ENCODE measurements at regions not wholly inside any gene's neighbourhood (a gene's known extent, or its start where the extent isn't known, plus 50 kb on each side); places are given as distances from the start of the nearest gene placed in this dataset.
A peak's percentile ranks its signal among the peaks of the same experiment; 100 is the strongest.

GRCh38 chr2:34030273-34030672, 431.2 kb upstream of the FAM98A start:
- Mint-ChIP-seq H3K27ac (no peak overlapping the region), H3K4me3 (no peak overlapping the region), H3K9me3 (no peaks in the 10 kb centered on the region), H3K27me3 (no peaks in the 10 kb centered on the region), H3K4me1 (no peaks in the 10 kb centered on the region)
- ATAC-seq = no peak
- DNase-seq = no peak

GRCh38 chr2:34029073-34029472, 430.0 kb upstream of the FAM98A start:
- Mint-ChIP-seq H3K9me3 (no peaks in the 10 kb centered on the region), H3K27me3 (no peaks in the 10 kb centered on the region), H3K4me1 (no peaks in the 10 kb centered on the region), H3K4me3 (no peak overlapping the region), H3K27ac (no peak overlapping the region)
- ATAC-seq (no peak), DNase-seq (no peak)

DNA sequence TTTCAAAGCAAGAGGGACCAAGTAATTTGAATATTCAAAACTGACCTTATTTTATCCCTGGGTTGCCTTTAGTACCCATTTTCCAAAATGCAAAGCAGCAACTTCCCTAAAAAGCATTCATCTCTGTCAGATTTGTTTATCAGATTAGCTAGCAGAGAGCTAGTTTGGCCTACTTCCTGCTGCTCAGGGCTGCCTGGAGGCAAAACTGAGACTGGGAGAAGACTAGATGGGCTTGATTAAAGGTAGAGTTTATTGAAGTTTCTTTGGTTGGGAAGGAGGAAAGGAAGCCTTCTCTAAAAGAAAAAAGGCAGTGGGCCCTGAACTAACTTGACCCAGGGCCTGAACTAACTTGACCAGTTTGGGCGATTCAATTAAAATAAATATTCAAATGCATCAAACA, 426.1 kb upstream of the FAM98A start:
- H3K4me1 Mint-ChIP-seq = no peaks in the 10 kb centered on the region
- no peaks in the 10 kb centered on the region for H3K27me3 Mint-ChIP-seq
- H3K9me3 Mint-ChIP-seq = no peaks in the 10 kb centered on the region
- ATAC-seq (no peak), DNase-seq (no peak)
- no peak overlapping the region for H3K4me3 Mint-ChIP-seq
- H3K27ac Mint-ChIP-seq = no peak overlapping the region

DNA sequence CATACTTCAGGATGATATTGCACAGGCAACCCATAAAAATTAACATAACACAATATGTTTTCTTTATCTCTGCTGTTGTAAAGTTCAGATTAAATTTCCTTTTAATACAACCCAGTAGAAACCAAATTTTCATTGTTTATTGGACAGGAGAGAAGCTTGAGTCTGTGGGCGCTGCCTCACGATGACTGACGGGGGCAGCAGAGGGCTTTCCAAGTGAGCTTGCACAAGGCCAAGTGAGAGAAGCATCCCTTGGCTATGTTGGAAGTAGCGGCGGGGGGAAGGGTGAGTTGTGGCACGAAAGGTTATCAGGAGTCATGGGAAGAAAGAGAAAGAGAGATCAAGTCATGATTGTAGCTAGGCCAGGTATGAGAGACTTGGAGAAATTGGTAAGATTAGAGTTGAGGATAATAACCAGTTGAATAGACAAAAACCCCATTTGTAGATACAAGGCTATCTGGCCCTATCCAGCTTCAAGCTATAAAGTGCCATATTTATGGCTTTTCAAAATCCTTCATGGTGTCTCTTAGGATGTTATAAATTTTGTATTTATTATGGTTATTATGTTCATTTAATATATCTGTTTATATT, 413.7 kb upstream of the FAM98A start:
- Mint-ChIP-seq H3K4me1 (no peaks in the 10 kb centered on the region), H3K4me3 (no peak overlapping the region), H3K27ac (no peak overlapping the region), H3K27me3 (peaks cover 8% of the 10 kb centered on the region), H3K9me3 (peaks cover 0 to 10% of the 10 kb centered on the region in 2 donors)
- ATAC-seq (no peak), DNase-seq (peak in 1 of 2 donors; percentile 1)

DNA sequence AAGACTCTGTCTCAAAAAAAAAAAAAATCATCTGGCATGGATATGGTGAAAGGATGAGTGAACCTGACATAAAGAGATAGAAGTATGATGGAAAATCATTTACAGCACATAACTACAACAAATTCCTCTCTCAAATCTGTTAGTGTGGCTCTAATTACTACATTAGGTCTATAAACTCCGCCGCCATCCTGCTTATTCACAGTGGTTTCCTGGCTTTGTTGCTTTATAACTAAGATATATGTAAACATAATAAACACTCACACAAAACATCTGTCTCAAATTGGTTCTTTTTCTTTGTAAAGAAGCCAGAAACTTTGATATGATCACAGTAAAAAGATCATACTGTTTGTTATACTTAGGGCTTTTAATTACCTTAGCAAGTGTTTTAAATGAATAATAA, 412.6 kb upstream of the FAM98A start:
- Mint-ChIP-seq H3K27ac (no peak overlapping the region), H3K4me3 (no peak overlapping the region), H3K9me3 (peaks cover 0 to 10% of the 10 kb centered on the region in 2 donors), H3K27me3 (peaks cover 8% of the 10 kb centered on the region), H3K4me1 (no peaks in the 10 kb centered on the region)
- ATAC-seq (no peak), DNase-seq (no peak)

- Mint-ChIP-seq H3K4me1 (no peaks in the 10 kb centered on the region), H3K27me3 (peaks cover 3% of the 10 kb centered on the region)
Measured at GRCh38 chr2:34005901-34006300, 406.8 kb upstream of the FAM98A start.

DNA sequence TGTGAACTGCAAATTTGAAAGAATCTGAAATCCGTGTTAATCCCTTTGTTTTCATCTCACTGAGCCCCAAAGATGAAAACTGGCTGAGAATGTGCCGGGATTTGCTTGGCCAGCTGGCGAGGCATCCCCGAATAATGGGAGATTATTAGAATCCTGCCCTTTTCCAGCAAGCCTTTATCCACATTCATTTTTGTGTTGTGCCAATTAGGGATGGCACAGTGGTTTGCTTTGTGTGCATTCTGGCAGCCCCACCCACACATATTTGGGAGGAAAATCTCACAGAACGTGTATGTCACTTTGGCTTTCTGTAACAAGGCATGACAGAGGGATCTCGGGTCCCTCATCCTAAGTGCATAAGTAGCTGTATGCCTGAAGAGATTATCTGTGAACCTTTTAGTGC, 405.8 kb upstream of the FAM98A start:
- Mint-ChIP-seq H3K27ac (no peak overlapping the region), H3K4me3 (no peak overlapping the region), H3K27me3 (no peaks in the 10 kb centered on the region), H3K4me1 (no peaks in the 10 kb centered on the region), H3K9me3 (peaks cover 8 to 15% of the 10 kb centered on the region in 2 donors)
- no peak for ATAC-seq
- DNase-seq = no peak

More at GRCh38 chr2:34005901-34006300, 406.8 kb upstream of the FAM98A start:
- DNase-seq (no peak), ATAC-seq (no peak)
- H3K9me3 Mint-ChIP-seq = peaks cover 0 to 5% of the 10 kb centered on the region in 2 donors
- H3K4me3 Mint-ChIP-seq = no peak overlapping the region
- H3K27ac Mint-ChIP-seq = no peak overlapping the region

GRCh38 chr2:34003795-34004194, 404.7 kb upstream of the FAM98A start:
- DNase-seq (no peak), ATAC-seq (no peak)
- Mint-ChIP-seq H3K4me1 (no peaks in the 10 kb centered on the region), H3K9me3 (peaks cover 8 to 18% of the 10 kb centered on the region in 2 donors), H3K27ac (no peak overlapping the region), H3K4me3 (no peak overlapping the region), H3K27me3 (no peaks in the 10 kb centered on the region)

GRCh38 chr2:34001557-34001956, 402.5 kb upstream of the FAM98A start:
- H3K4me1 Mint-ChIP-seq = no peaks in the 10 kb centered on the region
- H3K4me3 Mint-ChIP-seq = no peak overlapping the region
- DNase-seq = no peak
- H3K9me3 Mint-ChIP-seq = peaks cover 24 to 37% of the 10 kb centered on the region in 2 donors
- no peak for ATAC-seq
- H3K27ac Mint-ChIP-seq = no peak overlapping the region
- no peaks in the 10 kb centered on the region for H3K27me3 Mint-ChIP-seq

- DNase-seq (no peak), ATAC-seq (no peak)
- Mint-ChIP-seq H3K27me3 (no peaks in the 10 kb centered on the region), H3K9me3 (peaks cover 7 to 14% of the 10 kb centered on the region in 2 donors), H3K4me3 (no peak overlapping the region), H3K27ac (no peak overlapping the region), H3K4me1 (no peaks in the 10 kb centered on the region)
Measured at GRCh38 chr2:33984131-33984530, 385.0 kb upstream of the FAM98A start.

DNA sequence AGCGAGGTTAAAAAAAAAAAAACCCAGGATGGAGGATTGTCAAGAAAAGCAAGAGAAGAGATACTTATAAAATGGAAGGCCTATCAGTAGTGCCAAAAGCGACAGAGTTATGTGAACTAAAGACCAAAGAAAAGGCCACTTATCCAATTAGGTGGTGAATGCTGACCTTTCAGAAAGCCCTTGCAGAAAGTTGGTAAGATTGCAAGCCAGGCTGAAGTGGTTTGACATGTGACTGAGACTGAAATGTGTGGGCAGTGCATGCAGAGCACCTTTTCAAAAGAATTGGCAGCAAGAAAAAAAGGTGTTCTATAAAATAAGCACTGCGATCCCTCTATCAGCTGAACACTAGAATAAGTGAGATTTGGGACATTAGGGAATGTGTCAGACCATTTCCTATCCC, 379.4 kb upstream of the FAM98A start:
- H3K27me3 Mint-ChIP-seq = no peaks in the 10 kb centered on the region
- no peak overlapping the region for H3K4me3 Mint-ChIP-seq
- H3K4me1 Mint-ChIP-seq = no peaks in the 10 kb centered on the region
- DNase-seq (no peak), ATAC-seq (no peak)
- peaks cover 7 to 18% of the 10 kb centered on the region in 2 donors for H3K9me3 Mint-ChIP-seq
- peak overlapping the region in 1 of 2 donors; percentile 10 for H3K27ac Mint-ChIP-seq

- Mint-ChIP-seq H3K4me1 (no peaks in the 10 kb centered on the region), H3K27ac (no peak overlapping the region), H3K27me3 (no peaks in the 10 kb centered on the region), H3K9me3 (peaks cover 0 to 7% of the 10 kb centered on the region in 2 donors), H3K4me3 (no peak overlapping the region)
- DNase-seq (no peak), ATAC-seq (no peak)
Measured at GRCh38 chr2:33975498-33975897, 376.4 kb upstream of the FAM98A start.

- Mint-ChIP-seq H3K27me3 (no peaks in the 10 kb centered on the region), H3K4me1 (no peaks in the 10 kb centered on the region), H3K4me3 (no peak overlapping the region), H3K9me3 (no peaks in the 10 kb centered on the region), H3K27ac (no peak overlapping the region)
- DNase-seq (no peak), ATAC-seq (no peak)
Measured at GRCh38 chr2:33967103-33967502, 368.0 kb upstream of the FAM98A start.

GRCh38 chr2:33958591-33958990, 359.5 kb upstream of the FAM98A start:
- ATAC-seq = no peak
- Mint-ChIP-seq H3K27me3 (no peaks in the 10 kb centered on the region), H3K27ac (peak overlapping the region in 1 of 2 donors; percentile 2), H3K4me1 (no peaks in the 10 kb centered on the region), H3K4me3 (no peak overlapping the region), H3K9me3 (no peaks in the 10 kb centered on the region)
- DNase-seq = no peak

DNA sequence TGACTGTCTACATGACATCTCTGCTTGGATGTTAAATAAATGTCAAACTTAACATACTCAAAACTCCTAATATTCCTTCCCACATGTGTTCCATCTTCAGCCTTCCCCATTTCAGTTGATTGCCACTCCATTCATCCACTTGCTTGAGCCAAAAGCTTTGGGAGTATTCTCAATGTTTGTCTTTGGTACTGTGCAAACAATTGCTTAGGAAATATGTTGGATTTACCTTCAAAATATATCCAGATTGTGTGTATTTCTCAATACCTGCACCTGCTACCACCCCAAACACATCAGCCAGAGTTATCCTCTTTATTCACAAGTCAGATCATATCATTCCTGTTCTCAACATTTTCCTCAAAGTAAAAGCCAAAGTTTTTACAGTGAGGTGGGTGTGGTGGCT, 350.3 kb upstream of the FAM98A start:
- Mint-ChIP-seq H3K4me1 (no peaks in the 10 kb centered on the region), H3K4me3 (no peak overlapping the region)

DNA sequence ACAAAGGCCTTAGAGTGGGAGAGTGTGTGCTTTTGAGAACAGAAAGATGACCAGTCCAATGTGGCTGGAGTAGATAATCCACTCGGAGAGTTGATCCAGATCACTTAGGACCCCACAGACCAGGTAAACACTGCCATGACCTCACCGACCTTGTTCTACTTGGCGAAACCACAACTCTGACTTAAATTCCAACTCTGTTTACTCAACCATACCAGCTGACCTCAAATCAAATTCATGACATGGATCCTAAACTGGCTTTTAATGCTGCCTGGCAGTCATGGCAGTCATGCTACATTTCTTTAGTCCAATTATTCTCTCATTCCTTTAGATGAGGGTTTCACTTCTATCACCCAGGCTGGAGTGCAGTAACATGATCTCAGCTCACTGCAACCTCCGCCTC, 347.1 kb upstream of the FAM98A start:
- peaks cover 8 to 9% of the 10 kb centered on the region in 2 donors for H3K9me3 Mint-ChIP-seq
- no peak overlapping the region for H3K27ac Mint-ChIP-seq
- H3K4me3 Mint-ChIP-seq = no peak overlapping the region
- ATAC-seq (no peak), DNase-seq (no peak)
- no peaks in the 10 kb centered on the region for H3K27me3 Mint-ChIP-seq
- H3K4me1 Mint-ChIP-seq = no peaks in the 10 kb centered on the region

More for the DNA sequence above, 350.3 kb upstream of the FAM98A start:
- ATAC-seq (no peak), DNase-seq (no peak)
- Mint-ChIP-seq H3K27ac (no peak overlapping the region), H3K27me3 (no peaks in the 10 kb centered on the region), H3K9me3 (peaks cover 9% of the 10 kb centered on the region in 2 donors)

DNA sequence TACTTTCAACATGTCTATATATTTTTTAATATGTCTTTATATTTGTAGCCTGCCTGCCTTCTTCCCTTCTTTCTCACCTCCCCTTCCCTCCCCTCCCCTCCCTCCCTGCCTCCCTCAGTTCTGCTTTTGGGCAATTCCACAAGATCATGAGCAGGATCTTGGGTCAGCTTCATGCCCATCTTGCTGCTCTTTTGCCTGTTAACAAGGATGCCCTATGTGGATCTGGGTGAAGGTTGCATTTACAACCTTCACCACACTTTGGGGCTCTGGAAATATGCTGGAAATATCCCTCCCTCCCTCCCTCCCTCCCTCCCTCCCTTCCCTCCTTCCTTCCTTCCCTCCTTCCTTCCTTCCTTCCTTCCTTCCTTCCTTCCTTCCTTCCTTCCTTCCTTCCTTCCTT, 334.1 kb upstream of the FAM98A start:
- no peaks in the 10 kb centered on the region for H3K9me3 Mint-ChIP-seq
- H3K4me1 Mint-ChIP-seq = no peaks in the 10 kb centered on the region
- no peak for DNase-seq
- ATAC-seq = no peak
- no peaks in the 10 kb centered on the region for H3K27me3 Mint-ChIP-seq
- no peak overlapping the region for H3K27ac Mint-ChIP-seq
- no peak overlapping the region for H3K4me3 Mint-ChIP-seq

All from stimulated activated naive CD8-positive, alpha-beta T cell treated with anti-CD3 and anti-CD28 coated beads, Interleukin-15, amount 100 ng/mL, for 72 hours (primary cell).